Vagina (tissue), 2 donors: ENCODE measurements at regions not wholly inside any gene's neighbourhood (a gene's known extent, or its start where the extent isn't known, plus 50 kb on each side); places are given as distances from the start of the nearest gene placed in this dataset.

Experiments used
- POLR2A ChIP-seq, 2 donors: fragments of 450-650 bp; IDR thresholded peaks; one replicate each; pipeline ENCODE4 v1.6.1; 2017; ENCODE audit warnings: antibody characterized with exemption in 2 of 2, mild to moderate bottlenecking in 2 of 2, moderate library complexity in 2 of 2
- TF ChIP-seq, protein P1 (sequence below), 3 experiments: fragments of 450-650 bp in 2 of 3; fragments of 200-600 bp in 1 of 3; sonication (generic) in 1 of 3; IDR thresholded peaks; one replicate each; pipeline ENCODE4 v1.5.1; 2017 to 2019; ENCODE audit warnings: antibody characterized with exemption in 3 of 3, mild to moderate bottlenecking in 2 of 3, moderate library complexity in 2 of 3

GRCh38 chr1:95406279-95406678, 172.3 kb downstream of the RWDD3 start:
- TF ChIP-seq, protein P1, sequence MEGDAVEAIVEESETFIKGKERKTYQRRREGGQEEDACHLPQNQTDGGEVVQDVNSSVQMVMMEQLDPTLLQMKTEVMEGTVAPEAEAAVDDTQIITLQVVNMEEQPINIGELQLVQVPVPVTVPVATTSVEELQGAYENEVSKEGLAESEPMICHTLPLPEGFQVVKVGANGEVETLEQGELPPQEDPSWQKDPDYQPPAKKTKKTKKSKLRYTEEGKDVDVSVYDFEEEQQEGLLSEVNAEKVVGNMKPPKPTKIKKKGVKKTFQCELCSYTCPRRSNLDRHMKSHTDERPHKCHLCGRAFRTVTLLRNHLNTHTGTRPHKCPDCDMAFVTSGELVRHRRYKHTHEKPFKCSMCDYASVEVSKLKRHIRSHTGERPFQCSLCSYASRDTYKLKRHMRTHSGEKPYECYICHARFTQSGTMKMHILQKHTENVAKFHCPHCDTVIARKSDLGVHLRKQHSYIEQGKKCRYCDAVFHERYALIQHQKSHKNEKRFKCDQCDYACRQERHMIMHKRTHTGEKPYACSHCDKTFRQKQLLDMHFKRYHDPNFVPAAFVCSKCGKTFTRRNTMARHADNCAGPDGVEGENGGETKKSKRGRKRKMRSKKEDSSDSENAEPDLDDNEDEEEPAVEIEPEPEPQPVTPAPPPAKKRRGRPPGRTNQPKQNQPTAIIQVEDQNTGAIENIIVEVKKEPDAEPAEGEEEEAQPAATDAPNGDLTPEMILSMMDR (IDR thresholded peaks at IDR 0.05), result no peak
- no peak for TF ChIP-seq POLR2A (IDR thresholded peaks at IDR 0.05)
